Stimulated activated naive CD8-positive, alpha-beta T cell treated with anti-CD3 and anti-CD28 coated beads, Interleukin-15, Interleukin-2, amounts not matched to agents 100 ng/mL and 50 ng/mL, for 24 hours (primary cell): ENCODE measurements at regions not wholly inside any gene's neighbourhood (a gene's known extent, or its start where the extent isn't known, plus 50 kb on each side); places are given as distances from the start of the nearest gene placed in this dataset.

Source experiments
- H3K27ac Mint-ChIP-seq: one replicate; pipeline ENCODE4 v1.8.0; 2021; ENCODE audit warnings: mild to moderate bottlenecking, mixed read lengths
- H3K27me3 Mint-ChIP-seq: one replicate; pipeline ENCODE4 v1.8.0; 2021; ENCODE audit warnings: mixed read lengths
- H3K36me3 Mint-ChIP-seq: one replicate; pipeline ENCODE4 v1.8.0; 2021; ENCODE audit warnings: low read depth, mixed read lengths
- H3K4me1 Mint-ChIP-seq: one replicate; pipeline ENCODE4 v1.8.0; 2021; ENCODE audit warnings: low read depth, mixed read lengths
- H3K4me3 Mint-ChIP-seq: one replicate; pipeline ENCODE4 v1.8.0; 2021; ENCODE audit warnings: mild to moderate bottlenecking, mixed read lengths
- H3K9me3 Mint-ChIP-seq: one replicate; pipeline ENCODE4 v1.8.0; 2021; ENCODE audit warnings: mixed read lengths

- Mint-ChIP-seq H3K4me1 (no peaks in the 10 kb centered on the region), H3K27ac (no peak overlapping the region), H3K4me3 (no peak overlapping the region), H3K27me3 (no peaks in the 10 kb centered on the region), H3K9me3 (peaks cover 8% of the 10 kb centered on the region), H3K36me3 (no peaks in the 10 kb centered on the region)
These were observed 508.5 kb upstream of the SLIT2 start for GRCh38 chr4:19743115-19743638.

GRCh38 chr4:19739101-19739651 is 512.5 kb upstream of the SLIT2 start:
- Mint-ChIP-seq H3K4me1 (no peaks in the 10 kb centered on the region), H3K9me3 (peaks cover 8% of the 10 kb centered on the region), H3K27me3 (no peaks in the 10 kb centered on the region), H3K27ac (no peak overlapping the region), H3K4me3 (no peak overlapping the region), H3K36me3 (no peaks in the 10 kb centered on the region)

GRCh38 chr4:19736968-19737756 is 514.5 kb upstream of the SLIT2 start:
- Mint-ChIP-seq H3K4me1 (no peaks in the 10 kb centered on the region), H3K4me3 (no peak overlapping the region), H3K9me3 (peaks cover 8% of the 10 kb centered on the region), H3K36me3 (no peaks in the 10 kb centered on the region), H3K27me3 (no peaks in the 10 kb centered on the region), H3K27ac (no peak overlapping the region)

- H3K27me3 Mint-ChIP-seq, result no peaks in the 10 kb centered on the region
- H3K4me3 Mint-ChIP-seq, result no peak overlapping the region
- H3K9me3 Mint-ChIP-seq, result peaks cover 3% of the 10 kb centered on the region
- no peaks in the 10 kb centered on the region for H3K36me3 Mint-ChIP-seq
- H3K27ac Mint-ChIP-seq, result no peak overlapping the region
- H3K4me1 Mint-ChIP-seq, result peaks cover 5% of the 10 kb centered on the region
These were observed 516.7 kb upstream of the SLIT2 start for GRCh38 chr4:19735012-19735411.

- Mint-ChIP-seq H3K9me3 (peaks cover 5% of the 10 kb centered on the region), H3K4me3 (no peak overlapping the region), H3K27me3 (no peaks in the 10 kb centered on the region), H3K4me1 (peaks cover 10% of the 10 kb centered on the region), H3K27ac (no peak overlapping the region), H3K36me3 (no peaks in the 10 kb centered on the region)
These were observed 521.6 kb upstream of the SLIT2 start for GRCh38 chr4:19729886-19730651.

GRCh38 chr4:19728773-19729172 is 522.9 kb upstream of the SLIT2 start:
- no peak overlapping the region for H3K27ac Mint-ChIP-seq
- H3K4me1 Mint-ChIP-seq, result peaks cover 10% of the 10 kb centered on the region
- H3K27me3 Mint-ChIP-seq, result no peaks in the 10 kb centered on the region
- no peak overlapping the region for H3K4me3 Mint-ChIP-seq
- no peaks in the 10 kb centered on the region for H3K36me3 Mint-ChIP-seq
- peaks cover 5% of the 10 kb centered on the region for H3K9me3 Mint-ChIP-seq

GRCh38 chr4:19727141-19727540 is 524.6 kb upstream of the SLIT2 start:
- no peaks in the 10 kb centered on the region for H3K36me3 Mint-ChIP-seq
- peaks cover 11% of the 10 kb centered on the region for H3K9me3 Mint-ChIP-seq
- H3K27ac Mint-ChIP-seq, result no peak overlapping the region
- peaks cover 10% of the 10 kb centered on the region for H3K4me1 Mint-ChIP-seq
- no peaks in the 10 kb centered on the region for H3K27me3 Mint-ChIP-seq
- no peak overlapping the region for H3K4me3 Mint-ChIP-seq

GRCh38 chr4:19725130-19725529 is 526.6 kb upstream of the SLIT2 start:
- Mint-ChIP-seq H3K27ac (no peak overlapping the region), H3K27me3 (no peaks in the 10 kb centered on the region), H3K4me3 (no peak overlapping the region), H3K9me3 (peaks cover 11% of the 10 kb centered on the region), H3K4me1 (peaks cover 7% of the 10 kb centered on the region), H3K36me3 (no peaks in the 10 kb centered on the region)

GRCh38 chr4:19722404-19722803 is 529.3 kb upstream of the SLIT2 start:
- Mint-ChIP-seq H3K27me3 (no peaks in the 10 kb centered on the region), H3K36me3 (no peaks in the 10 kb centered on the region), H3K4me3 (no peak overlapping the region), H3K4me1 (no peaks in the 10 kb centered on the region), H3K9me3 (peaks cover 14% of the 10 kb centered on the region), H3K27ac (no peak overlapping the region)

- no peak overlapping the region for H3K4me3 Mint-ChIP-seq
- peaks cover 14% of the 10 kb centered on the region for H3K9me3 Mint-ChIP-seq
- no peaks in the 10 kb centered on the region for H3K4me1 Mint-ChIP-seq
- H3K27me3 Mint-ChIP-seq, result no peaks in the 10 kb centered on the region
- no peak overlapping the region for H3K27ac Mint-ChIP-seq
- H3K36me3 Mint-ChIP-seq, result no peaks in the 10 kb centered on the region
These were observed 530.1 kb upstream of the SLIT2 start for GRCh38 chr4:19721587-19721986.

GRCh38 chr4:19720610-19721009 is 531.1 kb upstream of the SLIT2 start:
- peaks cover 9% of the 10 kb centered on the region for H3K9me3 Mint-ChIP-seq
- no peak overlapping the region for H3K4me3 Mint-ChIP-seq
- no peaks in the 10 kb centered on the region for H3K36me3 Mint-ChIP-seq
- no peak overlapping the region for H3K27ac Mint-ChIP-seq
- H3K4me1 Mint-ChIP-seq, result no peaks in the 10 kb centered on the region
- no peaks in the 10 kb centered on the region for H3K27me3 Mint-ChIP-seq

GRCh38 chr4:19720190-19720589 is 531.5 kb upstream of the SLIT2 start:
- Mint-ChIP-seq H3K36me3 (no peaks in the 10 kb centered on the region), H3K27me3 (no peaks in the 10 kb centered on the region), H3K27ac (no peak overlapping the region), H3K4me1 (no peaks in the 10 kb centered on the region), H3K9me3 (peaks cover 9% of the 10 kb centered on the region), H3K4me3 (no peak overlapping the region)

- H3K27ac Mint-ChIP-seq, result no peak overlapping the region
- H3K27me3 Mint-ChIP-seq, result no peaks in the 10 kb centered on the region
- H3K9me3 Mint-ChIP-seq, result peaks cover 9% of the 10 kb centered on the region
- no peaks in the 10 kb centered on the region for H3K4me1 Mint-ChIP-seq
- no peaks in the 10 kb centered on the region for H3K36me3 Mint-ChIP-seq
- H3K4me3 Mint-ChIP-seq, result no peak overlapping the region
These were observed 539.8 kb upstream of the SLIT2 start for GRCh38 chr4:19711871-19712270.

- H3K27ac Mint-ChIP-seq, result no peak overlapping the region
These were observed 543.8 kb upstream of the SLIT2 start for GRCh38 chr4:19707876-19708275.

GRCh38 chr4:19703391-19703790 is 548.3 kb upstream of the SLIT2 start:
- peaks cover 15% of the 10 kb centered on the region for H3K9me3 Mint-ChIP-seq
- H3K36me3 Mint-ChIP-seq, result no peaks in the 10 kb centered on the region
- no peaks in the 10 kb centered on the region for H3K4me1 Mint-ChIP-seq
- H3K27me3 Mint-ChIP-seq, result no peaks in the 10 kb centered on the region
- no peak overlapping the region for H3K27ac Mint-ChIP-seq
- H3K4me3 Mint-ChIP-seq, result no peak overlapping the region

More at GRCh38 chr4:19707876-19708275, 543.8 kb upstream of the SLIT2 start:
- Mint-ChIP-seq H3K27me3 (no peaks in the 10 kb centered on the region), H3K9me3 (peaks cover 11% of the 10 kb centered on the region), H3K4me3 (no peak overlapping the region), H3K4me1 (no peaks in the 10 kb centered on the region), H3K36me3 (no peaks in the 10 kb centered on the region)
